ENCODE measurements at regions not wholly inside any gene's neighbourhood (a gene's known extent, or its start where the extent isn't known, plus 50 kb on each side); places are given as distances from the start of the nearest gene placed in this dataset.

DNA sequence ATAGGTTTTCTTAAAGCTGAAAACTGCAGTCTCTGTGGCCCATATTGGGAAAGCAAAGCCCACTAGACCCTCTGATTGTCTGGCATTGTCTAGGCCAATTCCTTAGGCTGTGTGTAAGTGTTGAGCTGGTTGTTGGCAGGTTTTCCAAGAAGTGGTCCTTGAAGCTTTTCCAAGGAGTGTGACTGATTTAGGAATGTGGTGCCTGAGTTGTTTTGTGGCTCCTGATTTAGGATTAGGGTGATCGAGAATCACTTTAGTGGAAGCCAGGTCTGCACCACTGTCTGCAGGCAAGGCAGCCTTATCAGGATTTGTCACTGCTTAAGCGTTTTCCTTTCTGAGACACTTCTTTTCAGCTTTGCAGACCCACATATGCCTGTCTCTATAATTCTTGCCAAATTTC, 339.0 kb upstream of the DDX53 start:
- DNase-seq (ENCODE audit: low spot score in 2 of 2) = no peak
- no peaks in the 10 kb centered on the region for H3K27me3 ChIP-seq
- H3K27ac ChIP-seq = no peak overlapping the region
- H3K36me3 ChIP-seq = no peaks in the 10 kb centered on the region
- intact Hi-C loops (cut with DNase I; ENCODE audit: low total_unique reads) = no loop called here
- no peaks in the 10 kb centered on the region for H3K4me1 ChIP-seq
- peaks cover 0 to 20% of the 10 kb centered on the region in 2 donors for H3K9me3 ChIP-seq
- TF ChIP-seq POLR2A (IDR thresholded peaks at IDR 0.05) = no peak
- no peak for TF ChIP-seq POLR2AphosphoS5 (IDR thresholded peaks at IDR 0.05)
- TF ChIP-seq, protein P1, sequence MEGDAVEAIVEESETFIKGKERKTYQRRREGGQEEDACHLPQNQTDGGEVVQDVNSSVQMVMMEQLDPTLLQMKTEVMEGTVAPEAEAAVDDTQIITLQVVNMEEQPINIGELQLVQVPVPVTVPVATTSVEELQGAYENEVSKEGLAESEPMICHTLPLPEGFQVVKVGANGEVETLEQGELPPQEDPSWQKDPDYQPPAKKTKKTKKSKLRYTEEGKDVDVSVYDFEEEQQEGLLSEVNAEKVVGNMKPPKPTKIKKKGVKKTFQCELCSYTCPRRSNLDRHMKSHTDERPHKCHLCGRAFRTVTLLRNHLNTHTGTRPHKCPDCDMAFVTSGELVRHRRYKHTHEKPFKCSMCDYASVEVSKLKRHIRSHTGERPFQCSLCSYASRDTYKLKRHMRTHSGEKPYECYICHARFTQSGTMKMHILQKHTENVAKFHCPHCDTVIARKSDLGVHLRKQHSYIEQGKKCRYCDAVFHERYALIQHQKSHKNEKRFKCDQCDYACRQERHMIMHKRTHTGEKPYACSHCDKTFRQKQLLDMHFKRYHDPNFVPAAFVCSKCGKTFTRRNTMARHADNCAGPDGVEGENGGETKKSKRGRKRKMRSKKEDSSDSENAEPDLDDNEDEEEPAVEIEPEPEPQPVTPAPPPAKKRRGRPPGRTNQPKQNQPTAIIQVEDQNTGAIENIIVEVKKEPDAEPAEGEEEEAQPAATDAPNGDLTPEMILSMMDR (IDR thresholded peaks at IDR 0.05) = no peak
- H3K4me3 ChIP-seq = no peak overlapping the region

DNA sequence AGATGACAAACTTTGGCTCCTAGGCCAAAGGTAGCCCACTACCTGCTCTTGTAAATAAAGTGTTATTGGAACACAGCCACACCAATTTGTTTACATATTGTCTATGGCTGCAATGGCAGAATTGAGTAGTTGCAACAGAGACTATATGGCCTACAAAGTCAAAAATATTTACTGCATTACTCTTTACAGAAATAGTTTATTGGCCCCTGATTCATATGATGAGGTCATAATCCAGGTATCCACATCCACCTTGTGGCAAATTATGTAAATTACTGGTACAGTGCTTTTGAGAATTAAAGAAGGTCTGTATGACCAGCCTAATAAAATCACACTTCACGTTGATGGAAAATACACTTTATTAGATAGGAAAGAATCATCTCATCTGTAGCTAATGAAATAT, 337.0 kb upstream of the DDX53 start:
- no peaks in the 10 kb centered on the region for H3K36me3 ChIP-seq
- no peak overlapping the region for H3K4me3 ChIP-seq
- H3K27ac ChIP-seq = no peak overlapping the region
- H3K27me3 ChIP-seq = peaks cover 0 to under 1% of the 10 kb centered on the region in 2 donors
- DNase-seq (ENCODE audit: low spot score in 2 of 2) = no peak
- H3K4me1 ChIP-seq = no peaks in the 10 kb centered on the region
- intact Hi-C loops (cut with DNase I; ENCODE audit: low total_unique reads) = no loop called here
- peaks cover 0 to 3% of the 10 kb centered on the region in 2 donors for H3K9me3 ChIP-seq
- TF ChIP-seq POLR2AphosphoS5 (IDR thresholded peaks at IDR 0.05) = no peak
- TF ChIP-seq POLR2A (IDR thresholded peaks at IDR 0.05) = no peak
- TF ChIP-seq, protein P1 (IDR thresholded peaks at IDR 0.05) = no peak

DNA sequence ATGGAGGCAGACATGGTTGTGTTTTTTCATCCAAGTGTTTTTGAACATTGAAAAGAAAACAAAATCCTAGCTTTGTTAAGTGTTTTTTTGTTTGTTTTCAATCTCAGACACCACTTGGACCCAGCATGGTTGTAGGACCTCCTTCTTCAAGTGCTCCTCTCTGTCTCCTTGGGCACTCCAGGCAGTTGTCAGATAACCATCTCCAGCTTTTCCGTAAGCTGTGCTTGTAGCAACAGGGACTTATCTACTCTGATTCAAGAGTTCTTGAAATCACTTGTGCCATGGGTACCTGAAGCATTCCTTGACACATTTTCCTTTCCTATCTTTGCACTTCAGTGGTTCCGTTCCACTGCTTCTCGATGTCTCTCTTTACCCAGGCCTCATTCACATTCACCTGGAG, 334.9 kb upstream of the DDX53 start:
- no peak for TF ChIP-seq POLR2A (IDR thresholded peaks at IDR 0.05)
- TF ChIP-seq POLR2AphosphoS5 (IDR thresholded peaks at IDR 0.05) = no peak
- TF ChIP-seq, protein P1 (IDR thresholded peaks at IDR 0.05) = no peak
- intact Hi-C loops (cut with DNase I; ENCODE audit: low total_unique reads) = no loop called here
- no peak for DNase-seq (ENCODE audit: low spot score in 2 of 2)
- H3K36me3 ChIP-seq = no peaks in the 10 kb centered on the region
- H3K27ac ChIP-seq = no peak overlapping the region
- no peaks in the 10 kb centered on the region for H3K9me3 ChIP-seq
- peaks cover 0 to 5% of the 10 kb centered on the region in 2 donors for H3K27me3 ChIP-seq
- H3K4me1 ChIP-seq = no peaks in the 10 kb centered on the region
- H3K4me3 ChIP-seq = no peak overlapping the region

DNA sequence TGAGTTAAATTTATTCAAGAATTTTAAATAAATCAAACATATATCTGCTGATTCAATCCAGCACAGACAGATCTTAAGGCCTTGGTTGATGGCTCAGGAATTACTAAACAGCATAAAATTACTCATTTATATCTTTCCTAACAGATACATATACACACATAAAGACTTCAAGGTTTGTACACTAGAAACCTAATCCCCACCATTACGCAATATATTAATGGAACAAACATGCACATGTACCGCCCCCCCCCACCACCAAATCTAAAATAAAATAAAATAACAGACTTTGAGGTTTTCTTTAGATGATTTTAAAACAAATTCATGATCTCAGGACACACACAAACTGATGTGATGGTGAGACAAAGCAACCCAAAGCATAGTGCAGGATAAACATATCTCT, 333.9 kb upstream of the DDX53 start:
- Histone ChIP-seq H3K27me3 (peaks cover 0 to 5% of the 10 kb centered on the region in 2 donors), H3K4me1 (no peaks in the 10 kb centered on the region), H3K4me3 (no peak overlapping the region), H3K36me3 (no peaks in the 10 kb centered on the region), H3K27ac (no peak overlapping the region), H3K9me3 (no peaks in the 10 kb centered on the region)
- DNase-seq (ENCODE audit: low spot score in 2 of 2) = no peak
- intact Hi-C loops (cut with DNase I; ENCODE audit: low total_unique reads) = no loop called here
- TF ChIP-seq POLR2A (IDR thresholded peaks at IDR 0.05) = no peak
- TF ChIP-seq, protein P1 (IDR thresholded peaks at IDR 0.05) = no peak
- no peak for TF ChIP-seq POLR2AphosphoS5 (IDR thresholded peaks at IDR 0.05)

DNA sequence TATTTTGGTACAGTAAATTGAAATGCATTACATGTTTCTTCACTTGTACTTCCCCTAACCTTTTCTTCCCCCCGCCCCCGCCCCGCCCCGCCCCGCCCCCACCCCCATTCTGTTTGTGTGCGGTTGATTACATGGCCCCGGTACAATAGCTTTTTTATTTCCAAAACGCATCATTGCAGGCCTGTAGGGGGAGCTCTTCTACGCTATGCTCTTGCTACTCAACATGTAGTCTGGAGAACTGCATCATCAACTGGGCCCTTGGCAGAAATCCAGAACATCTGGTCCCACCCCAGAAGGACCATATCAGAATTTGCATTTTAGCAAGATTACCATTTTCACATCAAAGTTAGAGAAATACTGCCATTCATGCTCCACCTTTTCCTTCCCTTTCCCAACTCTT, 333.3 kb upstream of the DDX53 start:
- DNase-seq (ENCODE audit: low spot score in 2 of 2) = no peak
- no peak overlapping the region for H3K4me3 ChIP-seq
- H3K9me3 ChIP-seq = no peaks in the 10 kb centered on the region
- H3K4me1 ChIP-seq = no peaks in the 10 kb centered on the region
- H3K36me3 ChIP-seq = no peaks in the 10 kb centered on the region
- no peak overlapping the region for H3K27ac ChIP-seq
- intact Hi-C loops (cut with DNase I; ENCODE audit: low total_unique reads) = no loop called here
- H3K27me3 ChIP-seq = peaks cover 0 to 5% of the 10 kb centered on the region in 2 donors
- TF ChIP-seq POLR2AphosphoS5 (IDR thresholded peaks at IDR 0.05) = no peak
- TF ChIP-seq, protein P1 (IDR thresholded peaks at IDR 0.05) = no peak
- TF ChIP-seq POLR2A (IDR thresholded peaks at IDR 0.05) = no peak
